ENCODE measurements at regions not wholly inside any gene's neighbourhood (a gene's known extent, or its start where the extent isn't known, plus 50 kb on each side); places are given as distances from the start of the nearest gene placed in this dataset.

- TF ChIP-seq, protein P1, sequence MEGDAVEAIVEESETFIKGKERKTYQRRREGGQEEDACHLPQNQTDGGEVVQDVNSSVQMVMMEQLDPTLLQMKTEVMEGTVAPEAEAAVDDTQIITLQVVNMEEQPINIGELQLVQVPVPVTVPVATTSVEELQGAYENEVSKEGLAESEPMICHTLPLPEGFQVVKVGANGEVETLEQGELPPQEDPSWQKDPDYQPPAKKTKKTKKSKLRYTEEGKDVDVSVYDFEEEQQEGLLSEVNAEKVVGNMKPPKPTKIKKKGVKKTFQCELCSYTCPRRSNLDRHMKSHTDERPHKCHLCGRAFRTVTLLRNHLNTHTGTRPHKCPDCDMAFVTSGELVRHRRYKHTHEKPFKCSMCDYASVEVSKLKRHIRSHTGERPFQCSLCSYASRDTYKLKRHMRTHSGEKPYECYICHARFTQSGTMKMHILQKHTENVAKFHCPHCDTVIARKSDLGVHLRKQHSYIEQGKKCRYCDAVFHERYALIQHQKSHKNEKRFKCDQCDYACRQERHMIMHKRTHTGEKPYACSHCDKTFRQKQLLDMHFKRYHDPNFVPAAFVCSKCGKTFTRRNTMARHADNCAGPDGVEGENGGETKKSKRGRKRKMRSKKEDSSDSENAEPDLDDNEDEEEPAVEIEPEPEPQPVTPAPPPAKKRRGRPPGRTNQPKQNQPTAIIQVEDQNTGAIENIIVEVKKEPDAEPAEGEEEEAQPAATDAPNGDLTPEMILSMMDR (conservative IDR thresholded peaks at IDR 0.05; ENCODE audit: low read depth, low read length): no peak
- TF ChIP-seq EZH2 (IDR thresholded peaks at IDR 0.05; ENCODE audit: low read length, unreplicated experiment): no peak
These were observed 178.8 kb downstream of the POTEB3 start for GRCh38 chr15:21261396-21261964.
